ENCODE measurements at regions not wholly inside any gene's neighbourhood (a gene's known extent, or its start where the extent isn't known, plus 50 kb on each side); places are given as distances from the start of the nearest gene placed in this dataset.

- no peak for TF ChIP-seq POLR2A (IDR thresholded peaks at IDR 0.05)
- TF ChIP-seq CTCF (IDR thresholded peaks at IDR 0.05 in 4 of 5, conservative IDR thresholded peaks at IDR 0.05 in 1 of 5), result no peak
Measured at GRCh38 chrX:15151267-15152186, 118.4 kb downstream of the ASB9 start.
